Medulla oblongata (tissue), 1 donor: ENCODE measurements at regions not wholly inside any gene's neighbourhood (a gene's known extent, or its start where the extent isn't known, plus 50 kb on each side); places are given as distances from the start of the nearest gene placed in this dataset.

ENCODE experiments used
- DNase-seq: peaks from one replicate; pipeline ENCODE4 v3.0.0-alpha.2; 2015; ENCODE audit errors: extremely low spot score

DNA sequence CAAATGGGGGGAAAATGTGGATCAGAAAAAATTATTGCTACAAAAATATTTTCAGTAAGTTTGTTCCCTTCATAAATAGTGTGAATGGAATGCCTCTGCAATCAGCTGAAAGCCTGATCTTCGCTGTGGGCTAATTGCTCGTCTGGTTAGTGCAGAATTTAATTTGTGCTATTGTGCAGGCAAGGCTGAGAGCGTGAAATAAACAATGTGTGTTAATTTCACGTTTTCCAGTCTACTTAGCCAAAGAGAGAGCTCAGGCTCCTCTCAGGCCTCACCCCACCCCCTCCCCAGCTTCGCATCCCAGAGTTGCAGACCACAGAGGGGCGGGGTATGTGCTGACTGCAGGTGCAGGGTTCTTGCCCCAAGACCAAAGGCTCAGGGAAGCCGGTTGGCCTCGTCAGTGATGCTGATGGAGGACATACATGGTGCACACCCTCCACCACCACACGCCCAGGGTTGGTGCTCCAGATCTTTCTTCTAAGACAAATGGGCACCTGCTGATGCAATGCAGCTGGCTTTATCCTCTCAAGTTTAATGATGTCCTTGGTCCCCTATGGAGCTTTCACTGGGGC, 302.6 kb upstream of the SLC14A2 start:
- no peak for DNase-seq

DNA sequence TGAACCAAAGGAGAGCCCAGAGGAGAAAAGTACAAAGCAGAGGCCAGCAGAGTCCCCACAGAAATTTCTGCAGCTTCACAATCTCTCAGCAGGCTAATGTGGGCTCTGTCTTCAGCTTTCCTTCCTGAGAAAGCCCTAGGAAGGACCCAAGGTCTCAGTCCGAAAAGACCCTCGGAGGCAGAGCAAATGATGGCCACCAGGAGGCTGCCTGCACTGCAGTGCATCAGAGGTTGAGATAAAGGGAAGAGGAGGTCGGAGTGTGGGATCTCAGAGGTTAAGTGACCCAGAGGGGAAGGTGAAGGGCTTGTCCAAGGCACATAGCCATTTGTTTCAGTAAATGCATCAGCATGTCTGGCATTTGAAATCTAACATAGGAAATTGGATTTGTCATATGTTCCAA, 299.1 kb upstream of the SLC14A2 start:
- DNase-seq = no peak

DNA sequence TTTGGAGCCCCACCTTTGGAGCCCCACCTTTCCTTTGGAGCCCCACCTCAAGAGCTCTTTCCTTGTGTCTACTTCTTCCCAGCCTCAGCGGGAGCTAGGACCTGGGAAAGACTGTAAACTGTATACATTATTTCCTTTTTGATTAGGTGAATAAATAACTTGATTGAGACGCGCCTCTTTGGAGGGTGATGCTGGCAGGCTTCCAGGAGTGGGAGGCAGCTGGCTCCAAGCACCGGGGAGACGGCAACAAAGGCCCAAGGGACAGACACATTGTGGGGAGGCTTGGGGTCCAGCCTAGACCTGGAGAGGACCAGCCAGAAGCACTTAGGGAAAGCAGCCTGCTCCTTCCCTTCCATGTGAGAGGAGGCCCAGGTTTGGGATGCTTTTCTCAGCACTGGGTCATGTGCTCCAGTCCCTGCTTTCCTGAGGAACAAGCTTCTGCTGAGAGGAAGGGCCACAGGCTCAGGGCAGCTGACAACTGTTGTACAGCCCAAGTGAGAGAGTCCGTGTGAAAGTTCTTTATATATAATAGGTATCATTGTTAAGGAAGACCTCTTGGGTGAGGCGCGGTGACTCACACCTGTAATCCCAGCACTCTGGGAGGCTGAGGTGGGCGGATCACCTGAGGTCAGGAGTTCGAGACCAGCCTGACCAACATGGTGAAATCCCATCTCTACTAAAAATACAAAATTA, 297.2 kb upstream of the SLC14A2 start:
- DNase-seq = no peak

DNA sequence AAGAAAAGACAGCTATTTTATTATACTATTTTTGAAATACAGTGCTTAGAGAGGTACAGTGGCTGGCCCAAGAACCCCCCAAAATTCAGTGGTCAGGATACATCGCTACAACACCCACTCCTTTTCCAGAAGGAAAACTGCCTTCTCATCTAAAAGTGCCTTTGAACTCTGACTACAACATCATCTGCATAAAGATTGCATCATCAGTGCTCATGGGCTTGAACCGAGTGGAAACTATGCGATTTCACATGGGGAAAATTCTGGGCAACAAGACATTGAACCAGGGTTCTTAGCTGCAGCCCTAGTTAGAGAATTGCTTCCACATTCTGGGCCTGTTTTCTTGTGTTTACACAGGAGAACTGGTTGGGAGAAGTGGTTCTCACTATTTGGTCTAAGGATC, 294.6 kb upstream of the SLC14A2 start:
- DNase-seq = no peak

DNA sequence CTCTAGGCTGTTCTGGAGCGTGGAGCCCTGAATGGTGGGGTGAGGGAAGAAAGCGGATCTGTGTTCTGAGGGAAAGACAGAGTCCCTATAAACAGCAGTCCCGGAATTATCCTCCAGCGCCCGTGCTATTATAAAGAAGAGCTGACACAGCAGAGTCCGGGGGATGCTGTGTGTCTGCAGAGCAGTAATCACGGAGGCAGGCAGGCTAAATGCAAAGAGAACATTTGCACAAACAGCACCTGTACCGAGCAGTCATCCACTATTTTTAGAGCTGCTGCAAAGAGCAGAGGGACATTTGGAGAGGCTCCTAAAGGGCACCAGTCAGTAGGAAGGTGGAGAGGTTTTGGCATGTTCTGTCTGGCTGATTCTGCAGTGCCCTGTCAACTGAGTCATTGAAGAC, 293.8 kb upstream of the SLC14A2 start:
- DNase-seq = no peak

DNA sequence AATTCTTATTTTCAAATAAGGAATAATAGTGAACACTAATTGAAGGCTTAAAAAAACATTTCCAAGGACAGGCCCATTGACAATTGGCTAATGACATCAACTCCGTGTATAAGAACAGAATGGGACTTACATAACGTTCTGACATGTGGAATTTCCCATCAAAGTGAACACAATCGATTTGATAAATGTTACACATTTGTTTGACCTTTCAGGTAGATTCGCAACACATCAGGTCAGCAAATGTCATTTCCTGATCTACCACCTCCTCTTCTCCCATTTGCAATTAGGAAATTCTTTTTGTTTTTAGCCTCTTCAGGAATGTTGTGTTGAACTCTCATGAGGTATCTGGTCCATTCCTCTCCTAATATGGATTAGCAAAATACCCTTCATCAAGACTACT, 292.9 kb upstream of the SLC14A2 start:
- DNase-seq = no peak

DNA sequence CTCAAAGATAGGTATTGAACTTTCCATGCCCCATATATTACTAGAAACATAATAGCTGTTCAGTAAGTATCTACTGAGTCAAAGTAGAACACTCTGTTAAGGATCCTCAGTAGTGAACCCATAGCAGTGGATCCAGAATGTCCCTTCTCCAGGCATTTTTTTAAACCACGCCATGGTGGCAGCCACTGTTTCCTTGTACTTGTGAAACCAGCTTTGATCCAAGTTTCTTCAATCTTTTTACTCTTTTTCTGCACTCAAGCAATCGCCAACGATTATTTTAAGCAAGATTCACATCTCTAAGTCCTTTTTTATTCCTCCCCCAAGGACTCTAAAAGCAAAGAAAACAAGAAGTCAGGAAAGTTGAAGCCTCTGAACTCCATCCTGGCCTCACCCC, 291.2 kb upstream of the SLC14A2 start:
- no peak for DNase-seq

DNA sequence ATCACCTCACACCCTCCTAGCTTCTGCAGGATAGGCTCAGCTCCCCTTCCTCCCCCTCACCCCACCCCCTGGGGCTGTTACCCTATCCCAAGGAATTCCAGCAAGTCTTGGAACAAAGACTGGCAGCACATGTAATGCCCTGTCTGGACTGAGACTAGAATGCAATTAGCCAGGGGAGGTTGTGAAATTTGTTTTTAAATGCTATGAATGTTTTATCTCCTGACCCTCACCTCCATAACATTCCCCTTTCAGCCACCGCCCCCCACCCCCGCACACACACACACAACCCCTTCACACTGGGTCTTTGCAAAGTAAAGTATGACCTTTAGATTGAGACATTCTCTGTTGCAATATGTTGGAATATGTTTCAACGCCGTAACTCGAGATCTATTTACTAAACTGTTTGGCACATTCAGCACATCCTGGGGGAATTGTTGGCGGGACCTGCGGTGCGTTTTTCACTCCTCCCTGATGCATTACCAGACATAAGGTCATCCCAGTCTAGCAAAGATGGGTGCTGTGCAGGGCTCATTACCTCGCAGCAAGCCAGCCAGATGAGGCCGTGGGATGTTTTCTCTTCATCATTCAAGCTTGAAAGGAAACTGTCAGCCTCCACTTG, 290.7 kb upstream of the SLC14A2 start:
- DNase-seq = no peak

DNA sequence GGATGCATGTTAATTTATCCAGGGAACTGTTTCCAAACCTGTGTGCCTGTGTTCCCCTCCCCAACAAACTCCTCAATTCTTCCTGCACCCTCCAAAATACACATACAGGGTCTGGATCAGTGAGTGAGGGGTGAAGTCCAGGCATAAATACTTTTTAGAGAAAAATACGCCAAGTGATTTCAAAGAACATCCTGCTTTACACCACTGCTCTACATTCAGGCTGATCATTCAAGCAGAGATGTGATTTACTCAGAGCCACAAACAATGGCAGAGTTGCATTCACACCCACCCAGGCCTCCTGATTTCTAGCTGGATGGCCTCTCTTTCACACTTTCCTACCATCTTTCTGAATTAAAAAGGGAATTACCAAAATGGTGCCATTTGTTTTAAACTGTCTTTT, 289.5 kb upstream of the SLC14A2 start:
- DNase-seq = no peak

DNA sequence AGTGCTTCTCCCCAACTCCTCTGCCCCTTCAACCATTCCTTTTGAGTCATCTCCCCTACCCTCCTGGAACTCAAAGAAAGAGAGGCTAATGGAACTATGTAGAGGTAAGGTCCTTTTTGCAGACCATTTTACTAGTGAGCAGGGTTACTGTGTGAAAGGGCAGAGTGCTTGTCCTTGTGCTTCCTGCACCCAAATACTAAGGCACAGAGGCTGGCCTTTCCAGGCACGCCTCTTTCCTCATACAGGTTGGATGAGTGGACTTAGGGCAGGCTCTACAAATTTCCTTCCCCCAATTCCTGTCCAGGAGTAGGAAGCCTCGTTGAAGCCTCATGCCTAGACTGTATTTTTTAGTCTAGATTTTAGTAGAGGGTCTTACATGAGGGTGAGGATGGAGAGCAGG, 288.8 kb upstream of the SLC14A2 start:
- no peak for DNase-seq

DNA sequence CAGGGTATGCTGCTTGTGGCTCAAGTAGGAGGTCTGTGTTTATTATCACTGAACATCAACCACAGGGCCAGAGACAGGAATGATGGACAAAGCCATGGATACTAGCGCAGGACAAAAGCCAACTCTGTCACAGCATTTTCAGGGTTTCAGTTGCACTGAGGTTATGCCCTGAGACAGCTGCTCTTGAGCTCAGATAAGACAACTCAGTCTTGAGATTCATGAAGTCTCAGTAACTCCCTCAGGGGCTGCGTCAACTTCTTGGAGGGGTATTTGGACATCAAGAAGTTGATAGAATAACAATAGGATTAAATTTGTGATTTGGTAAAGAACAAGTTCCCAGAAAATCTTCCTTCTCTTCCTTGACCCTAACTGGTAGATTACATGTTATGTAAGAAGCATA, 287.0 kb upstream of the SLC14A2 start:
- no peak for DNase-seq

DNA sequence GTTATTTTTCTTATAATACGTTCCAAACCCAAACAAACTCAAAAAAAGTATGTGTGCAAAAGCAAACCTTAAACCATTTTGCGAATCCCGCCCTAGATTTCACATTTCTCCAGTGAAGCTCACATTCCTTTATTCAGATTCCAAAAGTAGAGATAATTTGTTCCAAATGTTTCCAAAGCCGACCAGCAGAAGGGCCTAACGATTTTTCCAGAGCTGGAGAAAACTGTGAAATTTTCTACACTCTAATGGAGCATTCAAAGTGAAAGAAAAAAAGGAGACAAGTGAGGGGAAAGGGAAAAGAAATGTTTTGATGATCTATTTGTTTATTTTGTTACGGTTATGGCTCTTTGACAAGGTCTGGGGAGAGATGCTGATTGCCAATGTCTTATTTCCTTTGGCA, 286.5 kb upstream of the SLC14A2 start:
- no peak for DNase-seq

DNA sequence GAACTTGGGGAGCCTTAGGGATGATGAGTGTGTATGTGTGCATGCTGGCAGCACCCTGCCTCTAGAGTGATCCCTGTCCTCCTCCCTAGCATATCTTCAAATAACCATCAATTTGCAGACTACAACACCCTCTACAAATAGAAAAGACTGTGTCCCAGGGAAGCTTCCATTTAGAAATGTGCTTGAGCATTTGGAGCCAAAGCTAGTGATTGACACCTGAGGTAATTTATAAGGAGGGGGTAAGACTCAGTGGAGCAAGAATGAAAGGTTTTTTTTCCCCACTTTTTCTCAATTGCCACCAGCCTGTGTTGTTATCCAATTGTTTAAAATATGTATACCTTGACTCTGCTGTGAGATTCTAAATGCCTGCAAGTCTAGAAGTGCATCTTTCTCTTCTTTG, 286.0 kb upstream of the SLC14A2 start:
- DNase-seq = no peak

DNA sequence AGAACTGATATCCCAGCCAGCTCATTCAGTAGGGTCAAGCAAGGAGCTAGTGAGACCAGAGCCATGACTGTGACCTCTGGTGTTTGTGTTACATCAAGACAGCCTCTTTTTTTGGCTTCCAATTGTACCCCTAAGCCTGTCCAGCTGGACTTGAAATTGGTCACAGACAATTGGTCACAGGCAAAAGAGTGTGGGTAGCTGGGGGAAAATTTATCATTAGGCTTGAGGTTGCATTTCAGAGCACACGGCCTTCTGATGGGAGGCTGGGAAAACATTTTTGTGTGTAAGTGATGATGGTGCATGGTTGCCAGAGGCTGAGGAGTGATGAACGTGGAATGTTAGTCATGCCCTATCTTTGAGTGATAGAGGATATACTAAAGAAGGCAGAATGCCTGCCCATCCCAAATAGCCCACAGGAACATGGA, 285.1 kb upstream of the SLC14A2 start:
- no peak for DNase-seq

DNA sequence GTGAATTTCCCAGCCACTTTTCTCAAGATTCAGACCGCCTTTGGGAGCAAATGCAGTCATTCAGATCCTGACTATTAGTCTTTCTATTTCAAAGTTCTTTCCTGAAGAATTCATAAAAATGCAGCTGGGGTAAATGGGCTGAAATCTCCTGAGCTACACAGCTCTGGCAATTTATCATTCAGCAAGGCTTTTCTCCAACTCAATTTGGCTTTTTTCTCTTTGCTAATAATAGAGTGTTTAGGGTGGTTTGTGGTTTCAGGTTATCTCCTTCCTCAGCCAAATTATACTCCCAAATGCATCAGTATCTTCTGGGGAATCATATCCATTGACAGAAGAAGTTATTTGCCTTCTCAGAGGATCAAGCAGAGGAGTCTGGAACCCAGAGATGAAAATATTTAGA, 282.4 kb upstream of the SLC14A2 start:
- DNase-seq = no peak

DNA sequence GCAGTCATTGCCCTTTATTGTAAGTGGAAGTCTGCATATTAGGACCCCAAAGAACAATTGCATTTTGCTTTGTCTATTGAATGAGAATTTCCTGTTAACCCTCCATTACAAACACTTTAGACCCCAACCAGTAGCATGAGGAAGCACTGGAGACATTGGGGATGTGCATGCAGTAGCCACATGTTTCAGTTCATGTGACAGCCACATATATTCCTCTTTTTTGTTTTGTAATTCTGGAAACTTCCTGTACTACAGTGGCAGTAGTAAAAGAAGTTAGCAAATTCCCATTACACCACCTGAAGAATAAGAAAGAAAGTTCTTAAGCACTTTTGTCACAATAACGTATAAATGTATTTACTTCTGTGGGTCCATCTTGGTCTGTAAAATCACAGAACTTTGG, 281.1 kb upstream of the SLC14A2 start:
- DNase-seq = peak; percentile 50

DNA sequence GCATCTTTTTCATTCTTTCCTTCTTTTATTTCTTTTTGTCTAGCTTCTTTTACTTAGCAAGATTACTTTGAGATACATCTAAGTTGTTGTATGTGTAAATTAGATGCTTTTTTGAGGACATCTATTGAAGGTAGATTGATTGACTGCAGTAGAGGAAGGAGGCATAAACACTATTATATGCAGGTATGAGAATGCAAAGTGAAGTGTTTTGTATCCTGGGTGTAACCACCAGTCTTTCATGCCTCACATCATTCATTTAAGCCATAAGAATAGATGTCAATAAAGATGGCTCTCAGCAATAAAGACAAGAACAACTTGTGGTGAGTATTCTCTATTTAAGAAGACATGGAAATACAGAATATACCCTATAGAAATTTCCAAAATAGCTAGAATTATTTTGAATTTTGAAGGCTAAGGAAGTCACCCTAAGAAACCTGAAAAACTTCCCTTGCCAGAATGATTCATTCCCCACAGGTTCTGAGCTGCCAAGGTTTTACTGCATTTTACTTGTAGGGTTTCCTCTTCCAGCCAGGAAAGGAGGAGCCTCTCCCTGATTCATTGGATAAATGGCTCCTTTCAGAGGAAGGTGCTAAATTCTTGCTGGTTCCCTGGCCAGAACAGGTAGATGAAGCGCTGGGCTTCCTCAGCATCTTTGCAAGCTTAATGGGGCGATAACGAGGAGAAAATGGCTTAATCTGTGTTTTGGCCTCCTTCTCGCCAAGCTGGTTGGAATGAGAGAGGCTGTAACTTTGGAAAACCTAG, 279.8 kb upstream of the SLC14A2 start:
- DNase-seq = no peak

DNA sequence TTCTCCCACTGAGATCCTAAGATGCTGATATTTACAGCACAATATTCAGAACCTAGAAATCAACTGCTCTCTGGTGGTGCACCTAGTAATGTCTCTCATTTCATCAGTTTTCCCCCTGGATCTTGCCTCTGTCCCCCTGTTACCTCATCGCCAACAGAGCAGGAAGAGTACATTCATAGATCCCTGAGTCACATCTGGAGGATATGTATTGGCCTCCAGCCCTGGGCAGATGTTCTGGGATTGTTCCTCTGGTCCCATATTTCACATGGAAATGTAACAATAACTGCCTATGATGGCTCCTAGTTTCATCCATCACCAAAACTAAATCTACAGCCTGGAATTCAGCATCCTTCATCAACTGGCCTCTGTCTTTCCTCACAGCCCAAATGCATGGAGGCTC, 278.8 kb upstream of the SLC14A2 start:
- DNase-seq = no peak

DNA sequence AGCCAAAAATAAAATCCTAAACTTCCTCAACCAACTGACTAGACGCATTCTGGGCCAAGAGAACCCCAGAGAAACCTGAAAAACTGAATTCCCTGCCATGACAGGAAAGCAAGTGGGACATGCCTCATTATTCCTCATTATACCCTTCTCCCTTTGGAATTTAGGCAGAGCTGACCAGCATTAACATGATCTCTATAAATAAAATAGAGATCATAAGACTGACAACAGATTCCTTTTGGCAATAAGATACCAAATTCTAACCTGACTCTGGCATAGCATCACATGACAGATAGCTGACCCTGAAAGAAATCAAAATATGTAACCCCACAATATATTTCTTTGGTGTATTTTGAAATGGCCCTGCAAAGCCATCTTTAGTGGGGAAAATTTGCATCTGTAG, 277.8 kb upstream of the SLC14A2 start:
- DNase-seq = no peak

DNA sequence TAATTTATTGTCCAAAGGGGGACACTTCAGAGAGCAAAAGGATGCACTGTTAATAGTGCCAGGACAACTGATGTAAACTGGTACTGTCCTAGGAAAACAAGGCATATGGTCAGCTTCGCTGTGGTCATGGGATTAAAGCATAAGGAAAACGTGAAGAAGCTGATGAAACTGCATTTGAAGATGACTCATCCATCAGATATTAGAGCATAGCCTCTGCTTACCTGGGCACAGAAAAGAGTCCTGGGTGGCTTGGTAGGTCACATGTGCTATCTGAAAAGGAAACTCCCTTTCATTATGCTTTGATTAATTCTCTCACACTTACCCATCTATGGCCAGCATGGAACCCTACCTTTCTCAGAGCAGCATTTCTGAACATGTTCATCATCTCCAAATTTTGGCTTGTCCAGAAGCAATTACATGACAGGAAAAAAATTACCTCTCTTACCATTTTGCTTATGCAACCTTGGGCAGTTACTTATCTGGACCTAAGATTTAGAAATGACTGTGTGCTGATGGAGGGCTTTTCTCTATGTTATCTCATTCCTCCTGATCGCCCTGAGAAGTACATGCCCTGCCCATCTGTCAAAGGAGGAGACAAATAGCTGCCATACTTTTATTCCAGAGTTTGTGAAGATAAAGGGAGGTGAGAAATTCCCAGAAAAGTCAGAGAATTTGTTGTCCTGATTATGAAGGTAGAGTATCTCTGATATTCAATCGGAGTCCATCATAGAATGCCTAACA, 275.3 kb upstream of the SLC14A2 start:
- DNase-seq = no peak

DNA sequence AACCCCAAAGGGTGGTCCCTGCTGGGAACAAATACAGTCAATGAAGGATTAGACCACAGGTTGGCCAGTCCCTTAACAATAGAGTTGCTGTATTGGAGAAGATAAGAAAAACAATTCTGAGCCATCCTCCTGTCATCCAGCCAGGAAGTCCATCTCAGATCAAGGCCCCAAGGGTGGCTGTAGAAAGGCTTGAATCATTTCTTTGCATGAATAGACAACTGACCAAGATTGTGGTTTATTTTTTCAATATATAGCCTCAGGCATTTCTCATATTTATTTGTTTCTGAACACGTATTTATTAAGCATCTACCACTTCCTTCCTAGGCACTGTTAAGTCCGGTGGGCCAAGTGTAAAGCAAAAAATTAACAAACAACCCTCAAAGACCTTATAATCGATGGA, 274.4 kb upstream of the SLC14A2 start:
- no peak for DNase-seq

DNA sequence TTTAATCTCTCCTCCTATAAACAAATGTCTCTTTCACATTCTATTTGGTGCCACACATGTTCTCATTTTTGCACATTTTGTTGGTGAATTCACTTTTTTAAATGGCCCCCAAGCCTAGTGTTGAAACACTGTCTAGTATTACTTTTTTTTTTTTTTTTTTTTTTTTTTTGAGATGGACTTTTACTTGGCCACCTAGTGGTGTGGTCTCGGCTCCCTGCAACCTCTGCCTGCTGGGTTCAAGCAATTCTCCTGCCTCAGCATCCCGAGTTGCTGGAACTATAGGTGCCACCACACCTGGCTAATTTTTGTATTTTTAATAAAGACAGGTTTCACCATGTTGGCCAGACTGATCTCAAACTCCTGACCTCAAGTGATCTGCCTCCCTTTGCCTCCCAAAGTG, 273.8 kb upstream of the SLC14A2 start:
- no peak for DNase-seq
